SKM-1 treated with dmso at 0.1 percent for 144 hours (cell line): ENCODE measurements at regions not wholly inside any gene's neighbourhood (a gene's known extent, or its start where the extent isn't known, plus 50 kb on each side); places are given as distances from the start of the nearest gene placed in this dataset.
A peak's percentile ranks its signal among the peaks of the same experiment; 100 is the strongest.
"Not testable (repeated sequence)": the region's sequence is repeated elsewhere in the genome, so short reads cannot be mapped to it uniquely, and the experiment has no call there.

Experiments used
- DNase-seq: peaks from one replicate; lab custom pipeline; 2025; ENCODE audit not compliant: unreplicated experiment; lab: John Stamatoyannopoulos, UW

DNA sequence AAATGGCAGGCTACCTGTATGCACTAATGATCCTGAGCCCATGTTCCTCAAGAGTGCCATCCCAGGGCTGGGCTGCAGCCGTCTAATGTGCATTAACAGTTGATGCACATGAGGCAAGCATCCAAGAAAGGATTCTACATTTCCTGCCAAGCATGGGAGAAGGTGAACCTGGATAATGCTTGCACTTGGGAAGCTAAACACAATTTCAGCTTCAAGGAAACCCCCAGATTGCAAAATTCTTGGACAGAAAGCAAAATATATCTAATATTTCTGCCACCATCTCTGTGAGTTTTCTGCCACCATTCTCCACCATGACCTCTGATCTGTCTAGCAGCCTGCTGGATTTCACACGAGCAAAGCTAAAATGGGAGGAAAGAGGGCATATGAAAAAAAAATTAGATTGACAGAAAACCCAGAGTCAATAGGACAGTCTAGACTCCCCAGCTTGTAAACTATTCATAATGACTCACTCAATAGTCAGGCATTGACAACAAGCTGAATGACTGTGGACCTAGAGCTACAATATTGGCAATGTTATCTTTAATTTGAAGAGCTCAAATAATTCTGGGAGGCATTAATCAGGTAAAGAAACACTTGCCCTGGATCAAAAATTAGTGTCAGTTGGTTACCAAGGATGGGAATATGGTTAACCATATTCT, 91.9 kb upstream of the BCL2L14 start:
- no peak for DNase-seq

DNA sequence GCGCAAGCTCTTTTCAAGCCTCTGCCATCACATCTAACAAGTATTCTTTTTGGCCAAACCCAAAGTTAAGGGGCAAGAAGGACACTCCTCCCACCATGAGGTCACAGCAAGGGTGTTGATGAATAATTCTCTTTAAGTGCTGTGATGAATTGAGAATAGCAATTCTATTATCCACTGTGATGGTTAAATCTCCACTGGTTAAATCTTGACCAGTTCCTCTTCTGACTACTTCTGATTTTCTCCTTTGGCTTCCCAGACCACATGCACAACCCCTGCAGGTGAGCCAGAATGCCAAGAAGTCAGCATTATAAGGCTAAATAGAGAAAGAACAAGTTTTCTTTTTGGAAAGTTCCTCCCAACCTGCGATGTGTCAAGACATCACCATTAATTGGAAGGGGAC, 90.6 kb upstream of the BCL2L14 start:
- no peak for DNase-seq

DNA sequence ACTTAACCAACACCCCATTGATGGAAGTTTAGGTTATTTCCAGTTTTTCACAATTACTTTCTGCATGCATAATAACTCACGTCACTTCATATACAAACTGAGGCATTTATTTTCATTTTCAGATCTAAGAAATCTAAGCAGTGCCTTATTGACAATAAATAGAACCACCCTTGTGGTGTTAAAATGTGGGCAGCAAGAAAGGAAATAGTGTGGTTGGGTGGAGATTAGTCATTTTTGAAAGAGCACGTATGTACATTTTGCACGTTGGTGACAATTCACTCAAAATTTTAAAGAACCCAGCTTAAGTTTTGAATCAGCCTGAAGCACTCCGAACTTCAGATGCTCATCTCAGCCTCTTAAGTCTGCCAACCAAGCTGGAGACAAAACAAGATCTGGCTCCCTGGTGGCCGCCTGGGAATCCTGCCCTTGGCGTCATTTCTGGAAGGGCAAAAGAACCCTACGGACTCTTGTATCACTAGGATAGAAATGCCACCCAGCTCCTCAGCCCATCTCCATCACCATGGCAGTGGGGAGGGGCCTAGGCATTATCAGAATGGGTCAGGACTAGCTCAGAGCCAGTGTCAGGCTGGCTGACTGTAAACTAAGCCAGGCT, 89.5 kb upstream of the BCL2L14 start:
- DNase-seq: no peak

DNA sequence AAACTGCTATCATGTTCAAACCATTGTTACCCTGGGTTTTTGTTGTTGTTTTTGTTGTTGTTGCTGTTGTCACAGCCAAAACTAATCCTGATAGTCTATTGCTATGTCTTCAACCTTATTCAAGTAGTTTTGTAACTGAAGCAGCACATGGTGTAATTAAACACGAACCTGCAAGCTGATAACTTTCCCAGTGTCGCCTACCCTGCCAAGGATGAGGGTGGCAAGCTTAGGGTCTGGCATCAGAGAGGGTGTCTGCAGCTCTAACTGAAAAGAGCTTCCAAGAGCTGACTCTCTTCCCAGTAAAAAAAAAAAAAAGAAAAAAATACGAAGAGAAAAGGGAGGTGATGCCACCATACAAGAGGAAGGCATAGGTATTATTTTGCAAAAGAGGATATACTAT, 86.3 kb upstream of the BCL2L14 start:
- no peak for DNase-seq

DNA sequence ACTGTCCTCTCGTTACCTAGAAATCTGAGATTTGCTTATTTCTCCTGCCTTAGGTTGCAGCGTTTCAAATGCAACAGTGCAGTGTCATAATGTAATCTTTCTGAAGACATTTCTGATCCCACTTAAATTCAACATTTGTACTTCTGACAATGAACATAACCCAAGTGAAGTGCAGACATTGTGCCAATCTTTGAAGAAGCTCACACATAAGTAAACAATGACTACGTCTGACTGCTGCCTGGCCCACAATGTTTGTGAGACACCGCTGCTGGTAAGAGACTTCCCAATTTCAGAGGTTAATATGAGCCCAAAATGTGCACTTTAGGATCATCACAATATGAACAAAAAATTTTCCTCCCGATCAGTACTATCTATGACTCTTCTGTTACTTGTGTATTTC, 84.6 kb upstream of the BCL2L14 start:
- no peak for DNase-seq

DNA sequence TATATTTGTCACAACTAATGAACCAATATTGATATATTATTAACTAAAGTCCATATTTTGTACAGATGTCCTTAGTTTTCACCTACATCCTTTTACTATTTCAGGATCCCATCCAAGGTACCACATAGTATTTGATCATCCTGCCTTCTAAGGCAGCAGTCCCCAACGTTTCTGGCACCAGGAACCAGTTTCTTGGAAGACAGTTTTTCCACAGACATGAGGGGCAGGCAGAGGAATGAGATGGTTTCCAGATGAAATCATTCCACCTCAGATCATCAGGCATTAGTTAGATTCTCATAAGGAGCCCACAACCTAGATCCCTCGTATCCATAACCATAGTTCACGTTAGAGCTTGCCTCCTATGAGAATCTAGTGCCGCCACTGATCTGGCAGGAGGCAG, 82.8 kb upstream of the BCL2L14 start:
- DNase-seq: no peak

DNA sequence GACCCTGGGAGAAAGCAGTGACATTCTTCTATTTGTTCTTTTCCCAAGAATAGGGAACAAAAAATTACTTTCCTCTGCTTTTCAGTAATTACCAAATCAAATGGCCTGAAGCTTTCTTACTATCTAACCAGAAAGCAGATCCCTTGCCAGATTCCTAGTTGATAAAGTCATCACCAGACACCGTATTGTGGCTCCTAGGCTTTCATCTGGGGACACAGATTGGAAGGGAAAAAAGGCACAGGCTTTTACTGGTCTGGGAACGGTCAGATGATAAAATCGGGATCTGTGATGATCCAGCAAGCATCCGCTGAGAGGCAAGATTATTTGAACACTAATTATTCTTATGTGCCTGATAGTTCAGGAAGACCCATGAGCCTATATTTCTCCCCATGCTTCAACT, 79.1 kb upstream of the BCL2L14 start:
- DNase-seq: no peak

DNA sequence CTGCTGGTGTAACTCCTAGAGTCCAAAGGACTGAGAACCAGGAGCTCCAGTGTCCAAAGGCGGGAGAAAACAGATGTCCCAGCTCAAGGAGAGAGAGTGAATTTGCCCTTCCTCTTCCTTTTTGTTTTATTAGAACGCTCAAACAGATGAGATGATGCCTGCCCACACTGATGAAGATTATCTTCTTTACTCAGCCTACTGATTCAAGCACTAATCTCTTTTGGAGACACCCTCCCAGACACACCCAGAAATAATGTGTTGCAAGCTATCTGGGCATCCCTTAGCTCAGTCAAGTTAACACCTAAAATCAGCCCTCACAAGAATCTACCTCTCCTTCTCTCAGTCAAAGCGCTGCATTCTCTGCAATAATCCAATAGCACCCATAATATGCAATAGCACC, 78.2 kb upstream of the BCL2L14 start:
- no peak for DNase-seq

DNA sequence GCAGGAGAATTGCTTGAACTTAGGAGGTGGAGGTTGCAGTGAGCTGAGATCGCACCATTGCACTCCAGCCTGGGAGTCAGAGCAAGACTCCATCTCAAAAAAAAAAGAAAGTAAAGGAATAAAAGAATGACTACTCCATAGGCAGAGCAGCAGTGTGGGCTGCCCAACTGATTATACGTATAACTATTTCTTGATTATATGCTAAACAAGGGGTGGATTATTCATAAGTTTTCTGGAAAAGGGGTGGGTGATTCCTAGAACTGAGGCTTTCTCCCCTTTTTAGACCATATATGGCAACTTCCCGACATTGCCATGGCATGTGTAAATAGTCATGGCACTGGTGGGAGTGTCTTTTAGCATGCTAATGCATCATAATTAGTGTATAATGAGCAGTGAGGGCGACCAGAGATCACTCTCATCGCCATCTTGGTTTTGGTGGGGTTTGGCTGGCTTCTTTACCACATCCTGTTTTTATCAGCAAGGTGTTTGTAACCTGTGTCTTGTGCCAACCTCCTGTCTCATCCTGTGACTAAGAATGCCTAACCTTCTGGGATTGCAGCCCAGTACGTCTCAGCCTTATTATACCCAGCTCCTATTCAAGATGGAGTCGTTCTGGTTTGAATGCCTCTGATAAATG, 72.3 kb upstream of the BCL2L14 start:
- DNase-seq: not testable (repeated sequence)

DNA sequence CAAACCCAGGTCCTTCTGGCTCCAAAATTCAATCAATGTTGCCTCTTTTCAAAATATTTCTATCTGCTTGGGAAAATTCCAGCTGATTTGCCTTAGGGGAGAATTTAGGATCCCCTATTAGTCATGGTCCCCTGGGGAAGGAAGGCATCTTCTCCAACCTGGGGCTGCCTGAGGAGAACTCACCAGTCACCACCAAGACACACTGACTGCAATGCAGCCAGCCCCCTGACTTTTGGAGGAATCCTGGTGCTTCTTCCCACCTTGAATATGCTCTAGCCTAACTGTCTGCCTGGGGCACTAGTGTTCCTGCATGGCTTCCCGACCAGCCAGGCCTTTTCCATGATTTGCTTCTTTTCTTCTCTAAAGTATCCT, 71.8 kb upstream of the BCL2L14 start:
- DNase-seq: no peak

DNA sequence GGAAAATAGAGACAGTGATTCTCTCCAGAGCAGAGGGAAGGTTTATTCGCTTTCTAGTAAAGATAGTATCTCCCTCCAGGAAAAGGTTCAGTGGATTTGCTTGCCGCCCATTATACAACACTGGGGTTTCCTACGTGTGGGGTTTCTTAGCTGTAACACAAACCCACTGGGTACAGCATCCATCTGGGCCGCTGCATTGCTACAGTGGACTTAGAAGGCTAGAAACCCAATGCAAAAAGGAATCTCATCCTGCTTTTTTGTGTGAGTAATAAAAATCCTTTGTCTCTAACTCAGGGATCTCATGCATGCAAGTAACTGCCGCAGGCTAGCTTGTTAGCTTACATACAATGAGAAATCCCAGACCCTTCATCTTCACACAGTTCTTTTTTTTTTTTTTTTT, 67.1 kb upstream of the BCL2L14 start:
- DNase-seq: no peak

DNA sequence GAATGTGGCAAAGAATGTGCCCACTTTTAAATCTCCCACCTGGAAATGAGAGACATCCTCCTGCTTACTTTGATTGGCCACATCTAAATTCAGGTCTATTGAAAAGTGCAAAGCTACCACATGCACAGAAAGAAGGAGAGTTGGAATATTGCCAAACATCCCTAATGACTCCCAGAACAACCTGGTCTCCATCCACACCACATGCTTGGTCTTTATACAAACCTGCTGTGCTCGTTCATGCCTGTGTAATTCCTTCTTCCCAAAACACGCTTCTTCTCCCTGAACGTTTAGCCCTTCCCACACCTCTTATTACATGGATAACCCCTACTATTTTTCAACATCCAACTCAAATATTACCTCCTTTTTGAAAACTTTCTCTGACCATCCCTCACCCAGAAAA, 66.2 kb upstream of the BCL2L14 start:
- no peak for DNase-seq

DNA sequence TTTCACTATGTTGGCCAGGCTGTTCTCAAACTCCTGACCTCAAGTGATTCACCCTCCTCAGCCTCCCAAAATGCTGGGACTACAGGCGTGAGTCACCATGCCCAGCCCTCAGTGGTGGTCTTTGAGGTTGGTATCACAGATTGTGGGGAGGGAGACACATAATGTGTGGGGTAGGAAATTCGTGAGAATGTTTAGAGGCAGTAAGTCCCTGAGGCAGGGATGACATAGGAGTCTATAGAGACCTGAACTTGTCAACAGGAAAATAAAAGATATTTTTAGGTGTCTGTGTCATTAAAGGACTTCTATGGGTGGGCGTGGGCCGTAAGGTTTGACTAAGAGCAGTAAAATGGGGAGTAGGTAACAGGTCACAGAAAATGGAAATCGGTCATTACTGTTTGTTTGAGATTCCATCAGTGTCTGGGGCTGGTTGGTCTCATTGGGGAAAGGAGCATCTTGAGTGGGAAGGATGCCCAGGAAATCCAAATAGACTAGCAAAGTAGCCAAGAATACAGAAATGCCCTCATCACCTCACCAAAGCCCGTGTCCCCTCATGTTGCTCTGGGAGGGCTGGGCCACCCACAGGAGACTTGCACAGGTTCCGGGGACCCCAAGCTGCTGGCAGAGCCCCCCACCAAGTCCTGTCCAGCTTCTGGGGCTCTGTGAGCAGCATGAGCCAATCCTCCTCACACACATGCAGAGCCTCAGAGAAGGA, 63.6 kb upstream of the BCL2L14 start:
- no peak for DNase-seq

DNA sequence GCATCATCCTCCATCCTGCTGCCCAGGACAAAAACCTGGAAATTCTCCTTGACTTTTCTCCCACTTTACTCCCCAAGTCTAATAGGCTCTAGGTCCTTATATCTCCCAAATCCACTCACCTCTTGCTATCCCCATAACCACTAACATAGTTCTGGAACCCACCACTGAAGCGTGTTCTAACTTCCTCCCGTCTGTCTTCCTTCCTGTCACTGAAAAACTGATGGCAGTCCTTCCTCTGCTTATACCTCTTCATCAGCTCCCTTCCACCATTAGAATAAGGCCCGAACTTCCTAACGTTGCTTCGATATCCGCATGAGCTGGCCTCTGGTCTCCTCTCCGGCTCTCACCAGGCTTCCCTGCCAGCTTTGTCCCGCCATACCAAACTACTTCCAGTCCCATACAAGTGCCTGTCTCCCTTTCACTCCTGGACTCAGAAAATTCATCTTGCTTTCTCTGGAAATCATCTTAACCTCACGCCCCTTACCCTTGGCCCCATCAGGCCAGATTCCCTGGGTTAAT, 63.0 kb upstream of the BCL2L14 start:
- DNase-seq: no peak

DNA sequence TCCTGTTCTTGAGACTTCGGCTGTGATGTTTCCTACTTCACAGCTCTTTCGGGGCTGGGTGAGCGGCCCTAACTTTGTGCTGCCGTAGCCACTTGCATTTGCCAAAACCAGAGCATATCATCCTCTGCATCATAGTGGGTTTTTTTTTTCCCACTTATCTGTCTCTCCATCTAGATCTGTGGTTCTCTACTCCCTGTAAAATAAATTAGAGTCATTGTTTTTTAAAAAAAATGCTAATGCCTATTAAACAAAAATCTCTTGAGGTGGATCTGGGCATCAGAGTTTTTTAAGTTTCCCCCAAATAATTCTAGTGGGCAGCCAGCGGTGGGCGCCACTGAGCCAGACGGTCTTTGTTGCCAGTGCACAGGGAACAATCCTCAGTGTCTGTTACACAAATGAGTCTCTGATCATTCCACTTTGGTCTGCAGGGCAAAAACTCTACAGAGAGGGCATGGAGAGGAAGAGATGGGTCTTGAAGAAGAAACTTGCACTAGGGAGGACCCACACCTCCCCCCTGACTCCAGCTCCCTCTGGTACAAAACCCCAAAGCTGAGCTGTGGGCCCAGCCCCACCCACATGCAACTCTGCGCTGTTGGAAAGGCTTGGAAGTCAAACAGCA, 62.4 kb upstream of the BCL2L14 start:
- no peak for DNase-seq

DNA sequence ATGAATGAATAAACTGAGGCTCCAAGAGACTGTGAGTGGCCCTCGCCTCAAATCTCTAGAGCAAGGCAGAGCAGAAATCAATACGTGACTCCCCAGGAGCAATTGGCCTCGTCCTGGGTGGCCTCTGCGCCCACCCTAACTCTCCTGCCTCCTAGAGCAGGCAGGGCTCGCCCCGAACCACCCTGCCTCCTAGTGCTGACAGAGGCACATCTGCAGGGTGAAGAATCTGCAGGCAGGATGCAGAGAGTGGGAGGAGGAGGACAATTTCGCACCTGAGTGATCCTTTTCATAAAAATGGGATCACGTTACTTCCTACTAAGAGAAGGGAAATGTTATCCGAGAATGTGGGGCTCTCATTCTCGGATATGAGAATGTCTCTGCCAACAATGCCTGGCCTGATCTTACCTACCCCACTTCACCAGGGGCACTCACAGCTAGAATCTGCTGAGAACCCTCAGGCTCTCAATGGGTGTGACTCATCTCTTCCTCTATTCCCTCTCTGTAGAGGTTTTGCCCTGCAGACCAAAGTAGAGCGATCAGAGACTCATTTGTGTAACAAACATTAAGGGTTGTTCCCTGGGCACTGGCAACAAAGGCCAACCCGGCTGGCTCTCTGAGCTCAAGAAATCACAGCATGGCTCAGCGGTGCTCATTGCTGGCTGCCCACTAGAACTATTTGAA, 61.7 kb upstream of the BCL2L14 start:
- peak; percentile 31 for DNase-seq

DNA sequence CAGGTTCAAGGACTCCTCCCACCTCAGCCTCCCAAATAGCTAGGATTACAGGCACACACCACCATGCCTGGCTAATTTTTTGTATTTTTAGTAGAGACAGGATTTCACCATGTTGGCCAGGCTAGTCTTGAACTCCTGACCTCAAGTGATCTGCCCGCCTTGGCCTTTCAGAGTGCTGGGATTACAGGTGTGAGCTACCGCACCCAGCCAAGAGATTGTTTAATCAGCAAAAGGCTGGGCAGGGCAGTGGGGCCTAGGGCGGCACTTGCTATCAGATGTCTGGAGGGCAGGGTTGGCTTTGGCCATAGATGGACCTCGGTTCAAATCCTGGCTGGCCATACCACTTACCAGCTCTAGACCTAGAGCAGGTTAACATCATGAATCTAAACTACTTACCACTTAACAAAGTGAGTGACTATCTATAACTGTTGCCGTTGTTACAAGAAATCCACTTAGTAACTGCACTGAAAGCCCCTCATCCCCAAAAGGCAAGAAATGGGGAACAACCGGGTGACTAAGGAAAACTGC, 60.9 kb upstream of the BCL2L14 start:
- not testable (repeated sequence) for DNase-seq

DNA sequence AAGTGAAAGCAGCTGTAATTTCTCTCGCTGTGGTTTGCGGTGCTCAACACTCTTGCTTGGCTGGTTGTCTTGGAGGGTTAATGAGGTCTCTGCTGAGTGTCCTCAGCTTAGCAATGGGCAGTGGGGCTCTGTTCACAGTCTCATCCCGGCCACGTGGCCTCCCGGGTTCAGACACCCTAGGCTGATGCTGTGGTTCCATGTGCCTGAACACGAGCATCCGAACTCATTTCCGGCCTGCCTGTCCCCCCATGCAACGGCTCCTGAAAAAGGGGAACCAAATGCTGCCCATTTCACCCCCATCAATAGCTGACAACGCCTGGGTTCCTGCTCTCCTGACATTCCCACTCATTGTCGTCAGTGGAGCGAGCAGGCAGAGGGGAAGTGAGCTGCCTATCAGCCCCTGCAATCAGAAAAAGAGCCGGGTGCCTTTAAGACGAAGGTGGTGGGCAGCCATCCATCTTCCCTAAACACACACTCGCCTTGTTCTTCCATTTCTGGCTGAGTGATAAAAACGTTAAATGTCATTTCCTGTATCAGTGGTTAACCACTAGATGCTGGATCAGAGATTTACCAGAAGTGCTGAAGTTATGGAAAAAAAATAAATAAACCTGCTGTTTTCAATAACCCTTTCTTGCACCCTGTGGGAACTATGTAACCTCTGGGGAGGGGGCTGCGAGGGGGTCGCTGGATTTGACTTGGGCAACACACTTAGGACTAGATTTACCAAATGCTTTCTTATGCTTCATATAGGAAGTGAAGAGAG, 60.3 kb upstream of the BCL2L14 start:
- DNase-seq: peak; percentile 66

DNA sequence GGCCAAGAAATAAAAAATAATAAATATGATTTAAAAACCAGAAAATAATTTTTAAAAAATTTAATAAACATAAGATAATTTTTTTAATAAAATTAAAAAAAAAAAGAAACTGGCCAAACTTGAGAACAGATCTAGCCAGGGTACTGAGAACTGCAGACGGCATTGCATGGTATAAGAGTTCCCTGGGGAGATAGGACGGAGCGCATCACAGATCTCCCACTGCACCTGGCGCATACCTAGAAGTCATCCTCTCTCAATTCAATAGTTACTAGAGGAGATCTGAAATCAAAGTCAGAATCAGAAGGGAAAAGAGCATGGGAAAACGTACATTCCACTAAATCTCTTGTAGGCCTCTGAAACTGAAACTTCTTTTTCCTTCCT, 58.9 kb upstream of the BCL2L14 start:
- DNase-seq: no peak
